ENCODE measurements at regions not wholly inside any gene's neighbourhood (a gene's known extent, or its start where the extent isn't known, plus 50 kb on each side); places are given as distances from the start of the nearest gene placed in this dataset.
"Not testable (repeated sequence)": the region's sequence is repeated elsewhere in the genome, so short reads cannot be mapped to it uniquely, and the experiment has no call there.

DNA sequence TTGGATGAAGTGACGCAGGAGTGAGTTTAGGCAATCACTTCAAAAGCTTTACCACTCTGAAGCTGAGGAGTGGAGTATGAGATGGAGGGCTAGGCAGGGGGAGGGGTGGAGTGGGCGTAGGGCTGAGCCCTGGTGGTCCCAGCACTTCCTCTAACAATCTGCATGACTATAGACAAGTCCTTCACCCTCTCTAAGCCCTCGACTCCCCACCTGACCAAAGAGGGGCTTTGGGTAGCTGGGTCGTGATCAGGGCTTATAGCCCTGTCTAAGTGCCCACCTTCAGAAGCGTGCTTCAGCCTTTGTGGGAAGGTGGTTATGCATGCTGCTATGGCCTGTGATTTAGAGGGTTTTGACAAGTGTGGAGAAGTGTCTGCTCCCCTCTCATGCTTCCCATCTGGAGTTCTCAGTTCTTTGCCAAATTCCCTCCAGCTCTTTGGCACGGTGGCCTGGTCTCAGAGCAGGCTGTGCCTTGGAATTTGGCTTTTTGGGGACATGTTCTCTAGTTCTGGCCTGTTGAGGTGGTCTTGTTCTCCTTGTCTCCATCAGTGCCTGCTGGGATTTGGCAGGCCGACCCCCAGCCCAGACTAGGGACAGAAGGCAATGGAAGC is 53.0 kb downstream of the ACTBL2 start:
- no peak for DNase-seq

DNA sequence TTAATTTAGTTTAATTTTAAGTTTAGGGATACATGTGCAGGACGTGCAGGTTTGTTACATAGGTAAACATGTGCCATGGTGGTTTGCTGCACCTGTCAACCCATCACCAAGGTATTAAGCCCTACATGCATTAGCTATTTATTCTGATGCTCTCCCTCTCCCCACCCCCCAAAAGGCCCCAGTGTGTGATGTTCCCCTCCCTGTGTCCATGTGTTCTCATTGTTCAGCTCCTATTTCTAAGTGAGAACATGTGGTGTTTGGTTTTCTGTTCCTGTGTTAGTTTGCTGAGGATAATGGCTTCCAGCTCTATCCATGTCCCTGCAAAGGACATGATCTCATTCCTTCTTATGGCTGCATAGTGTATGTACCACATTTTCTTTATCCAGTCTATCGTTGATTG is 53.6 kb downstream of the ACTBL2 start:
- not testable (repeated sequence) for DNase-seq

GRCh38 chr5:57422993-57423392 is 59.6 kb downstream of the ACTBL2 start:
- DNase-seq: no peak

DNA sequence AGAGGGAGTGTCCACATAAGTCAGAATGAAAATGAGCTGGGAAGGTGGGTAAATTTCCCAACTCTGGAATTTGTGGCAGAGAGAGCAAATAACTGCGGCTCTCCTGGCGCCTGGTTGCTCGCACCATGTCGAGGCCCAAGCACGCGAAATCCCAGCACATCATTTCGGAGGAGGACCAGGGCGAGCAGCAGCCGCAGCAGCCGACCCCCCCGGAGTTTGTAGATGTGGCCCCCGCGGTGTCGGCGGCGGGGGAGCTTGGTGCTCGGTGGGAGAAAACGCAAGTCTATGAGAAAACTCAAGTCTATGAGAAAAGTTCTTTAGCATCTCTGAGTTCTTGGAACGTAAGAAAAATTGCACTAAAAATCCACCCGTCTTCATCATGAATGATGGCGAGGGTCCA is 60.3 kb downstream of the ACTBL2 start:
- DNase-seq: no peak

- no peak for DNase-seq
Observed at GRCh38 chr5:57420801-57421200, 61.8 kb downstream of the ACTBL2 start.

DNA sequence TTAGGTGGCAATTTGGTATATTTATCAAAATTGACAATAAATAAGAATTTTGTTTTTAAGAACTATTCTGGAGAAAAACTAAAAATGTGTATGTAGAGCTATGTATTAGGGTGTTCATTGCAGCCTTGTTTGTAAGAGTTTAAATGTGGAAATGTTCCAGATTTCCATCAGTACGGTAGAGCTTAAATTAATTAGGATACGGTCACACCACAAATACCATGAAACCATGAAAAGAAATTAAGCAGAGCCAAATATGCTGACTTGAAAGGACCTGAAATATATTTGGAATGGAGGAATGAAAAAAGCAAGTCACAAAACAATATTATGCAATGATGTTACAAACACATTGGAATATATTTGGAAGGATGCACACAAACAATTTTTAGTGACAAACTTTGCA is 64.6 kb downstream of the ACTBL2 start:
- DNase-seq: no peak

GRCh38 chr5:57417320-57417719 is 65.3 kb downstream of the ACTBL2 start:
- no peak for DNase-seq

DNA sequence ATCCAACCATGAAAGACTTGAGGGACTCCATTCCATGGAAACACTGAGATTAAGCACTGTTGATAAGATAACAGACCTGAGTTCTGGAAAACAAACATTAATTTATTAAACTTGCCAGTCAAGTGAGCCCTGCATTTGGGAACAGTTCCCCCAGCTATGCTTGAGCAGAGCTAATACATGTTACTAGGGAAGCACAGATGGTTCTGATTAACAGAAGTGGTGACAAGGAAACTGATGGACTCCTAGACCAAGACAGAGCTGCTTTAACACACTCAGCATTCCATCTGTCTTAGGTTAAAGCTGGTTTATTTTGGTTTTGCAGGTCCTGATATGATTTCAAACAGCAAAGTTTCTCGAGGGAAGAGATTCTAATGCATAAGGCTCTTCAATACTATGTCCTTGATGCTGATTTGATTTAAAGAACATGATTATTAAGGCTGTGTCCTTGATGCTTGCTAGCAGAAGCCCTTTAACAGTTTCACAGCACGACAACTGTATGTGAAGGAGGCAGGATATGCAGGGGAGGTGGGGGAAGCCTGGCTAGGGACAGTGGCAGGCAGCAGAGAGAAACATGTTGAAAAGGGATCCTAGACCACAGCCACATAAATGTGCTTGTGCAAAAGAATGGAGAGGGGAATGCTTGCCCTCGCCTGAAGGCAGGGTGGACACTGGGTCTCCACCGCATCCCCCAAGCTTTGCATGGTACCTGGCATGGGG is 66.2 kb downstream of the ACTBL2 start:
- peak; percentile 40 for DNase-seq

DNA sequence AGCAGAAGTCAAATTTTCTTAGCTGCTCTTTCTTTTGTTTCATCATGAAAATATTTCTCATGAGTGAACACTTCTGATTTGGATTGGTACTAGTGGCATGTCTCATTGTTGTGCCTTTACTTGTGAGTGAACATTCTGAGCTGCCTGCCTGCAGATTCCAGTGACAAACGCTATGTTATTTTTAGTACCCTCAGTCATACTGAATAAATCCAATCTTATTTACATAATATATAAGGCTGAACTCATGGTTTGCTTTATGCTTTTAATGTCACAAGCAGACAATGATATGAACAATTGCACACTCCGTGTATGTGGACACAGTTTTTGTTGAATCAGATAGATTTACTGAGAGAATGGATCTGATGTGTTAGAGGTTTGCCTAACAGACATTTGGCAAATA is 67.8 kb downstream of the ACTBL2 start:
- no peak for DNase-seq

DNA sequence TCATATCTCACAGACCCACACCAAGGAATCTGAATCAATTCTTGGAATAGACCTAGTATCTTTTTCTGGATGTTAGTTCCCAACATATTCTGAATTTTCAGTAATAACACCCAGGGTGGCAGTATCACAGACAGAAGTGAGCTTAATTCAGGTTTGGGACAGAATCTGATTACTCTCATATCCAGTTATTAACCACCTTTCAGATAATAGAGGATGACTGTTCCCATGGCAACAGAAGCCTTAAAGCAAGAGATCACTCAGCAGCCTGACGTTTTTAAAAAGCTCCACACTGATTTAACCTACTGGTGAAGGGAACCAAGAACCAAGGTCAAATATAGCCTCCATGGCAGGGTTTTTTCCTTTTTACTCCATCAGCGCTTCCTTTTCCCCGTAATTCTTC is 68.4 kb downstream of the ACTBL2 start:
- DNase-seq: no peak

DNA sequence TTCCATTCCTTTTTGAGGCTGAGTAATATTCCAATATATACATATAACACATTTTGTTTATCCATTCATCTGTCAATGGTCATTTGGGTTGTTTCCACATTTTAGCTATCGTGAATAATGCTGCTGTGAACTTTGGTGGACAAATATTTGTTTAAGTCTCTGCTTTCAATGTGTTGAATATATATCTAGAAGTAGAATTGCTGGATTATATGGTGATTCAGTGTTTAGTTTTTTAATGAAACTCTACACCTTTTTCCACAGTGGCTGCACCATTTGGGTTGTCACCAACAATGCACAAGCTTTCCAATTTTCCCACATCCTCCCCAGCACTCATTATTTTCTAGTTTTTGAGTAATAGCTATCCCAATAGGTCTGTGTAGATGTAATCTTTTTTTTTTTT is 69.5 kb downstream of the ACTBL2 start:
- no peak for DNase-seq

GRCh38 chr5:57412680-57413079 is 69.9 kb downstream of the ACTBL2 start:
- no peak for DNase-seq

DNA sequence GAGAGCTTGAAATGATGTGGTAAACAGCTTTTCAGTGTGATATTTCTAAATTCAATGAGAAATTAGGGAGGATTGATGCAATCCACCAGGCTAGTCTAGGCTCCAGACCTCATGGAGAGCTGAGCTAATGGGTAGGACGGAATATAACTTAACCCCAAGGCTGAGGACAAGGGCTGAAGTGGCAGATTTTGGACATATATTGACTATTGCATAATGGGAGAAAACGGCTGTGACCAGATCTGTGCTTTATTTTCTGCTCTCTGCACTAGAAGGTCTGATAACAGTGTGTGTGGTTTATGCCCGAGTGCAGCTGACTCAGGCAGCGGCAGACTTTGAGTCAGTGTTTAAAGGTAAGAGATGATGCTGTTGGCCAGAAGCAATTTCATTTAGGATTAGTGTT is 70.6 kb downstream of the ACTBL2 start:
- DNase-seq: peak; percentile 6

DNA sequence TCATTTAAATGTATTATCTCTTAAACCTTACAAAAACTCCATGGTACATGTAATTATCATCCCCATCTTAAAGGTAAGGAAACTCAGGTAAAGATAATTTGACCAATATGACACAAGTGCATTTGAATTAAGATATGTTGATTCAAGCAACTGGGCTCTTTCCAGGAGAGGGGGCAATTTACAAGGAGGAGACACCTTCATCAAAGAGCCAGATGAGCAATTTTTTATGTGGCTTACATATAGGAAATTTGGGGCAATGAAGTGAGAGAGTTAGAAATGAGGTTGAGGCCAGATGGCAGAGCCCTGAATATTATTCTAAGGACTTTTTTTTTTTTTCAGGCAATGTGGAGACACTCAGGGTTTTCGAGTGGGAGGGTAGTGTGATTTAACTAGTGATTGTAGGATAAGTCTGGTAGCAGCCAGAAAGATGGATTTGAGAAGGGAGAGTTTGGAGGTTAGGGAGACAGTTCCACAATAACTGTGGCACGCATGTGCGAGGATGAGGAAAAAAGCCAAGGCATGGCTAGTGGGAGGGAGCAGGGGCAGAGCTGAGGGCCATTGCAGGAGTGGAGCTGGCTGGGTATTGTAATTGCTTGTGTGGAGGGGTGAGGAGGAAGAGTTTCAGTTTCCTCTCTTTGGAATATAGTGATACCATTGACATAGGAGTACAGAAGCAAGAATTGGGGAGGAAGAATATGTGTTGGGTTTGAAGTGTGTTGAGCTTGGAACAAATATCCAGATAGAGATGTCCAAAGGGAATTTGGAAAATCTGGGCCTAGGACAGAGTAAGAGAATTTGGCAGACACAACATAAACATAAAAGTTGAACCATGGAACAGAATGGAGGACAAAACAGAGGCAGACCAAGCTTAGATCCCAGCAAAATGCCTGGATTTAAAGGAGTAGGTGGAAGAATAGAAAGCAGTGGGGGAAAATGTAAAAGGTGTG is 72.0 kb downstream of the ACTBL2 start:
- no peak for DNase-seq

DNA sequence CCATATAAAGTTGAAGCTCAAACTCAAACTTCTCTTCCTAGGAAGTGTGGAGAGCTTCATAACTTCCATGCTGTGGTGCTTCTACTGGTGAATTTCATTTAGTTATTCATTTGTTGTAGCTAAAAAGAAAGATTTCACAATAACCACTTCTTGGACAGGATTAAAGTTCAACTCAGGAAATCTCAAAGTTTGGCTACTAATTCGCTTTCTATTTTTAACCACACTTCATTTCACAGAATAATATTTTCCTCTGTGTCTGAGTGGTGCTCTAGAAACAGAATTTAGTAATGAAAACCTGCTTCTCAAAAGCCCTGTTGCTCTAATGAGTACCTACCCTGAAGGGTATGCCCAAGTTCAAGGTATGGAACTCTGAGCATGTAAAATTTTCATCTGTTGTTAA is 73.9 kb downstream of the ACTBL2 start:
- DNase-seq: no peak

GRCh38 chr5:57408285-57408684 is 74.3 kb downstream of the ACTBL2 start:
- no peak for DNase-seq

DNA sequence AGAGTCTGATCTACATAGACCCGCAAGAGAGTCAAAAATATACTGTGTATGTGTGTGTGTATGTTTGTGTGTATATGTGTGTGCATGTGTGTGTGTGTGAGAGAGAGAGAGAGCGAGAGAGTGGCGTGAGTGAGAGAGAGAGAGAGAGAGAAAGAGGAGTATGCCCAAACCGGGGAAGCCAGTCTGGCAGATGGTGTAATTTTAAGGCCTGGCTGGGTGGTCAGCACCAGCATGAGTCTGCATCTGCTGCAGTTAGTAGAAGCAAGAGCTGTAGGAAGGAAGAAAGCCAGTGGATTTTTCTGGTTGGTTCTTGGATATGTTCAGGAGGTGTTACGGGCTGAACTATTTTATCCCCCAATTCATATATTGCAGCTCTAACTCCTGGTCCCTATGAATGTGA is 75.2 kb downstream of the ACTBL2 start:
- no peak for DNase-seq

- DNase-seq: no peak
Observed at GRCh38 chr5:57406641-57407040, 76.0 kb downstream of the ACTBL2 start.

GRCh38 chr5:57405984-57406383 is 76.6 kb downstream of the ACTBL2 start:
- no peak for DNase-seq

DNA sequence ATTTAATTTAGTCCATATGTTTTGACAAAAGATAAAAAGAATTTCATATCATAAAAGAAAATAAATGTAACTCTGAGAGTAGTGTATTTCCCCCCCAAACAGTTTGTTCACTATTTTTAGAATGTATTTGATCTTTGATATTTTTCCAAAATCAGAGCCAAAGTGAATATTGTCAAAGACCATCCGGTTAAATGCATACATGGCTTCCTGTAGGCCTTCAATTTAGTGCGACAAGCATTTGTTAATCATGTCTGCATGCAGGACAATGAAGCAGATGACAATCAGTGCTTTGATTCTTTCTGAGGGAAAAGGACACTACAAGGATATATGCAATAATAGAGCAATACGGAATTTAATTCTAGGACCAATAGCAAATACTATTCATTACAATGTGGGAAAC is 79.8 kb downstream of the ACTBL2 start:
- DNase-seq: no peak

DNA sequence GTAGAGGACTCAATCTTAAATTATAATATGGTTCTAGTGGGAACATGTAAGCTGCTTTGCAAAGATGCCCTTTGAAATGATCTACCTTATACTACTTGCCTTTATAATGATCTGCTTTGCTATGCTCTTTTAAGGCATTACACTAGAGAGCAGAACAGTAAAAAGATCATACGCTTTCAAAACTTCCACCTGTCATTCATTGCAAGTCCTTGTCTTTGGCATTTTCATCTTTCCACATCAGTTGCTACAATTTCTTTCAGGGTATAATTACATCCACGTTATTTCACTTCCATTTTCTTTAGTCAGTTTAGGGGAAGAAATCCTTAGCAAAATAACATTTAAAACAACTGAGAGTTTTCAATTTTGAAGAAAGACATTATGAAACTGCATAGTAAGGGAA is 80.3 kb downstream of the ACTBL2 start:
- no peak for DNase-seq

DNA sequence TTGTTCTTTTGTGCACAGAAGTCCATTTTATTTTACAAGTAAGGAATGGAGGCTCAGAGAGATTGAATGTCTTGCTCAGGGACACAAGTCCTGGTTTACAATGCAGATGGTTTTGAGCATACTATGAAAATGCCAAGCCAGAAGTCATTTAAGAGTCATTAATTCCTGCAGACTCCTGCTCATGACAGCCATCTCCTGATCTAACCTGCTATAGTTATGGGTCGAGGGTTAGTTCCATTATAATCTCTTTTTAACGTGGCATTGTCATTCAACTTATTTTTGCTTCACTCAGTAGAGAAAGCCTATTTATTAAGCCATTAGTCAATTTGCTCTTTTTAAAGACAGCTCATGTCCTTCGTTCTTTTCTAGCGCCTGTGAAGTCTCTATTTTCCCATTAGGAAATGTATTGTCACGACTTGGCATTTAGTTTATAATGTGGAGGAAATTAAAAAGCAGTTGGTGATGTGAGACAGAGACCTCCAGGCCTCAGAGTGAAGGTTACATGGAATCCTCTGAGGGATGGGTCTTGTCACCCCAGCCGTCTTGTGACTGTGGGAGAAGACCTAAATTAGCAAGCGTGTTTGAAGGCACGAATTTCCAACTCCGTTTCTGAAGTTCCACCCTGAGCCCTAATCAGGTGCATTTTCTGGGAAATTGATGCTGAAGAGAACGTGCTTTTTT is 84.1 kb downstream of the ACTBL2 start:
- DNase-seq: no peak

- no peak for DNase-seq
Observed at GRCh38 chr5:57396701-57397100, 85.9 kb downstream of the ACTBL2 start.

All from EL (cell line).